ENCODE measurements at regions not wholly inside any gene's neighbourhood (a gene's known extent, or its start where the extent isn't known, plus 50 kb on each side); places are given as distances from the start of the nearest gene placed in this dataset.

- H3K36me3 ChIP-seq: no peaks in the 10 kb centered on the region
- H3K4me3 ChIP-seq: no peak overlapping the region
- intact Hi-C loops (cut with DNase I; ENCODE audit: low total_unique reads) (no loop called here), in situ Hi-C loops (cut with MboI; ENCODE audit: low pct_ligation_motif_present in 1 of 4, low pct_unique_long_range_greater_than_20kb in 1 of 4, low sequenced_read_pairs in 3 of 4) (loop anchor here in 2 of 4 donors (25.0 kb wide), 1 partner anchor 481 kb away; no protein-coding TSS in a partner anchor)
- no peak for DNase-seq
- H3K4me1 ChIP-seq: no peaks in the 10 kb centered on the region
- peaks cover 5 to 10% of the 10 kb centered on the region in 2 donors for H3K9me3 ChIP-seq
- TF ChIP-seq POLR2A (IDR thresholded peaks at IDR 0.05) (no peak), POLR2AphosphoS5 (IDR thresholded peaks at IDR 0.05) (no peak), EP300 (IDR thresholded peaks at IDR 0.05; ENCODE audit: low read depth) (no peak), CTCF (IDR thresholded peaks at IDR 0.05) (no peak)
- no peak overlapping the region for H3K27ac ChIP-seq
- peaks cover 4% of the 10 kb centered on the region for H3K27me3 ChIP-seq
- 85 to 88% methylated on average over 11 to 25 of the region's 25 CpGs for WGBS, 2 donors (ENCODE audit: low coverage in 1 of 2)
Measured at GRCh38 chr17:28267720-28268609, 51.0 kb upstream of the TMEM97 start.

- TF ChIP-seq POLR2AphosphoS5 (IDR thresholded peaks at IDR 0.05) (no peak), EP300 (IDR thresholded peaks at IDR 0.05; ENCODE audit: low read depth) (no peak), POLR2A (IDR thresholded peaks at IDR 0.05) (no peak), CTCF (IDR thresholded peaks at IDR 0.05) (no peak)
- 65 to 85% methylated on average over 5 to 10 of the region's 10 CpGs for WGBS, 2 donors (ENCODE audit: low coverage in 1 of 2)
- in situ Hi-C loops (cut with MboI; ENCODE audit: low pct_ligation_motif_present in 1 of 4, low pct_unique_long_range_greater_than_20kb in 1 of 4, low sequenced_read_pairs in 3 of 4): loop anchor here in 2 of 4 donors (25.0 kb wide), 1 partner anchor 481 kb away; no protein-coding TSS in a partner anchor
Measured at GRCh38 chr17:28268610-28269313, 50.2 kb upstream of the TMEM97 start.

More at GRCh38 chr17:28268610-28269313, 50.2 kb upstream of the TMEM97 start:
- no peak for DNase-seq
- intact Hi-C loops (cut with DNase I; ENCODE audit: low total_unique reads): no loop called here
- no peaks in the 10 kb centered on the region for H3K4me1 ChIP-seq
- H3K9me3 ChIP-seq: peaks cover 0 to 3% of the 10 kb centered on the region in 2 donors
- H3K4me3 ChIP-seq: no peak overlapping the region
- H3K27me3 ChIP-seq: peaks cover 9% of the 10 kb centered on the region
- no peaks in the 10 kb centered on the region for H3K36me3 ChIP-seq
- no peak overlapping the region for H3K27ac ChIP-seq

Small RNA genes lying in the stretch of these regions (small RNA-seq; reads per million reads assigned to genes)
- 0 reads per million in 4 donors for gene AC061975.2

Measured in transverse colon (tissue), 4 donors.